SIG-M5 treated with dmso at 0.1 percent for 504 hours (cell line): ENCODE measurements at regions not wholly inside any gene's neighbourhood (a gene's known extent, or its start where the extent isn't known, plus 50 kb on each side); places are given as distances from the start of the nearest gene placed in this dataset.

Source experiments
- DNase-seq: peaks from one replicate; lab custom pipeline; 2025; ENCODE audit not compliant: unreplicated experiment; lab: John Stamatoyannopoulos, UW

DNA sequence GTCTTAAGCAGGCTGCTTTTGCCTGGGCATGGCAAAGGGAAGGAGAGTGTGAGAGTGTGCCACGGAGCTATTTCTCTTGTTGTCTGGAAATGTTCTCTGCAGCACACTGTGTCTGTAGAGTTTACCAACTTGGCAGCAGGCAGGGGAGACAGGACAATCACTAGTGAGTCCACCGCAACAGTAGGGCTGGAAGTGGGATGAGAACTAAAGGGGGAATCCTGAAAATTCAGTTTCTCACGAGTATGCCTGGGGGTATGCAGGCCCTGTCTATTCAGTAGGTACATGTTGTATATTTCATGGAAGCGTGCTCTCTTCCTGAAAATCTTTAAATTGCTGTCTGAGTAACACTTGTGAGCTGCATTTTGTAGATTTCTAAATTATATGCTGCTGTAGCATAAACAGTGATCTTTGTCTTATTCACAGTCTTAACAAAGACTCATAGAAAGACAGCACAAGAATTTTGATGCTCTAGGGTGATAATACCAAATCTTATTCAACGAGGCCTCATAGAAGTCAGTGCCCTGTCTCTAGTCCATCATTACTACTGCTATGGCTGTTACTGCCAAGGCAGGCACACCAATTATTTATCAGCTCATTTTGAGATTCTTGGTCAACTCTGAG, 200.4 kb upstream of the LEF1 start:
- DNase-seq = no peak

GRCh38 chr4:108367751-108368150, 199.0 kb upstream of the LEF1 start:
- DNase-seq = no peak

DNA sequence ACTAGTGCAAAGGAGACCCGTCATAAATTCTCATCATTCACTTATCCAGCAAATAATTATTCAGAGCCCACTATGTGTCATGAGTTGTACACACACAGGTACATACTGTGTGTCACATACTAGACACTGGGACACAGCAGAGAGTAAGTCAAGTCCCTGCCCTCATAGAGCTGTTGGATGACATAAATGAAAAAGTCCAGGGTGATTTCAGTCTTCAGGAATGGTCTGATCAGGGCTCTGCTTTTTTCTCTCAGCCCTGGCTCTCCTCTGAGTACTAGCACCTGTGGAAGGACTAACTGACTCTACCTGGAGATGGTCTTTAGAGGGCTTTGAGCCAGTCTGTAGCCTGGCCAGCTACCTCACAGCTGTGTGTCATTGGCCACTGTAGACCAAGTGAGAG, 198.0 kb upstream of the LEF1 start:
- no peak for DNase-seq

GRCh38 chr4:108365551-108365950, 196.8 kb upstream of the LEF1 start:
- no peak for DNase-seq

DNA sequence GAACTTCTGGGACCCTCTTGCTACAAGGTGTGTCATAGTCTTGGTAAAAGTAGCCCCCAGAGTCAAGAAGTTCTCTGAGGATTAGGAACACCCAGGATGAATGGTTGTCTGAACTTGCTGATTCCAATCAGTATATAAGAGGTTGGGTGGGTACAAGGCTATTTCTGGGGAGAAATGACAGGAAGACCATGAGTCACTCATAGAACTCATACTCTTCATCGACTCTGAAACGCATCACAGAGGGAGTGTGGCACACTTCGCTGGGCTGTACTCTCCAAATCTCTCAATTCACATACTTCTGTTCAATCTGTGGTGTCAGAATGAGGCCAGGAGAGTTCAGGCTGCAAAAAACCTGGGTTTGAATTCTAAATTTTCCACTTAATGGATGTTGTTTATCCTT, 193.2 kb upstream of the LEF1 start:
- no peak for DNase-seq

DNA sequence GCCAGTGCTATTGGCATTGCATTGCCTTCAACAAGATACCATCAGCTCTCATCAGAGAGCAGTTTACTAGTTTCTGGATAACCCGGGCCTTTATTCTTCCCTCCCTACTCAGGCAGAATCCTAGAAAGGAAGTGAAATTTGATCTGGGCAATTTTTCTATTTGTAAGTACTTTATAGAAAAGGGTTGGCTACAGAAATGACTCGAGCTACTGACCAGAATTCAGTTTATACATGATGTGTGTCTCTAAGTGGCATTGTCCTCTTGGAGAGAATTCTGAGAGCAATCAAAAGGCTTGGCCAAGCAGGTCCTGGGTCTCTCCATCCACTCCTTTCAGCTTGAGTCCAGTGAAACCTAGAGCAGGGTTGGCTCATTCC, 192.7 kb upstream of the LEF1 start:
- no peak for DNase-seq

GRCh38 chr4:108360754-108361445, 192.2 kb upstream of the LEF1 start:
- DNase-seq = no peak

GRCh38 chr4:108359986-108360681, 191.4 kb upstream of the LEF1 start:
- no peak for DNase-seq

GRCh38 chr4:108359130-108359985, 190.6 kb upstream of the LEF1 start:
- no peak for DNase-seq

DNA sequence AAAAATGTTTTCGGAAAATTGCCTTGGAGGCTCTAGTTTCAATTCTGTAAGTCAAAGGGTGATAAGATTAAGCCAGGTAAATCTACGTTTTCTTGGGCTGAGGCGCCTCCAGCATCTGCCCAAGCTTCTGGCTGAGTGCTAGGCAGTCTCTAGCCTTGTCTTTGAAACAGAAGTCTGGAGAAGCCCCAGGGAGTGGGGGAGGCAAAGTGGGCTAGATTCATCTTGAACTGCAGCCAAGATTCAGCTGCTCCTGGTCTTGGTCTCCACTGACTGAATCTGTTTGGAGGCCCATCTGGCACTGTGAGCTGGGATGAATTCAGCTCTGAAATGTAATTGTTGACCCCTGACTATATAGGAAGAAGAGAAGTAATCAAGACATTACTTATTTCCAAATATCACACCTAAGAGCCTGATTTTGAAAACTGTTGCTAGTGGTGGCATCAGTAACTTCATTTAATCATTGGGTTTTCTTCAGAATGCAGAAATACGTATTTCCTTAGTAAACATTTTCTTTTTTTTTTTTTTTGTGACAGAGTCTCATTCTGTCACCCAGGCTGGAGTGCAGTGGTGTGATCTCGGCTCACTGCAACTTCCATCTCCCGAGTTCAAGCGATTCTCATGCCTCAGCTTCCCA, 187.3 kb upstream of the LEF1 start:
- DNase-seq = no peak

DNA sequence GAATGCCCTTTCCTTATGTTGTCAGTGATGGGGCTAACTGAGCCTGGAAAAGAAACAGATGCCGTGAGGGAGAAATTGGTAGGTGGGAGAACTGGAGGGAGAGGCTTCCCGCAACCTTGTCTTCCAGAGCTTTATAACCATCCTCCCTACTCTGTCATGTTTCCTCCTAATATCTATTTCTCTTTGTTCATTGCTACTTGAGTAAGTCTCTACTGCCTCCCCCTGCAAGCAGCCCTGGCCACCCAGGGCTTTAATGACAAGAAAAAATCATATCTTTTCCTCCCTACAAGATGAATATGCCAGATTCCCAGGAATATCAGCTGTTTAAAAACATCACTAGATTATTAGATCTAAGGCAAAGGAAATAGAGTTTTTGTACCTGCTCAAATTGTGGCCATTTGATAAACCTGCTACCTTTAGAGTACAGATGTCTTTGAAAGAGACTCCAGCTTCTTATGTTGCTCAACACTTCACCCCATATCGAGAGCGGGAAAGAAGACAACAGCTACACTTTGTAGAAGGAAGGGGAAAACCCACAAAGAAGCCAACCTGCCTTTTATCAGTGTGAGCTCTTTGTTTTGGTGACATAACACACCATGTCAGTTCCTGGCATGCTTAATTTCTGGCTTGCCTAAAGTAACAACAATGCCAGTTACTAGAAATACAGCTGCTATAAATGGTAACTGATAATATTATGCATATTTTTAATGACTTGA, 186.6 kb upstream of the LEF1 start:
- no peak for DNase-seq

DNA sequence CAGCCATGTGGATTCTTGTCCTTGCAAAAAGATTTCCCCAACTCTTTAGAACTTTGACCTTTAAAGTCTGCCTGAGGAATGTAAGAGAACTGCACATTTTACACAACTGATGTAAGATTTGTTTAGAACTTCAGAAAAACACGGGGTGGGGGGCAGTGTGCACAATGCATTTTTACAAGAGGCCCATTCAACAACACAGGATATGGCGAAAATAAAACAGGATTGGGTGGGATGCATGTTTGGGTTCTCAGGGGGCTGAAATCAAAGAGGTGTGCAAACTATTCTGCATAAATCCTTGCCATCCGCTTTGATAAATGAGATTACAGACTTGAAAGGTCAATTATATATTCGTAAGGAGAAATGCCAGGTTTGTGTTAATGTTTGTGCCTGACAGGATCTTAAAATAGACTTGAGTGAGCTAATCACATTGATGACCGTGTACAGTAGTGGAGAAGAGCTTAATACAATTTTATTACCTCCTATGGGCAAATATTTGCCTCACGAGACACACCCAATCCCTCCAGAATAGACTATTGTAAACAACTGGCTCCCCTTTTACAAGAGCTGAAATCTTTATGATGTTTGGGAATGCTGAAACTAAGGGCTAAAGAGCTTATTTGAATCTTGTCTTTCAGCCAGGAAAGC, 184.1 kb upstream of the LEF1 start:
- DNase-seq = no peak

DNA sequence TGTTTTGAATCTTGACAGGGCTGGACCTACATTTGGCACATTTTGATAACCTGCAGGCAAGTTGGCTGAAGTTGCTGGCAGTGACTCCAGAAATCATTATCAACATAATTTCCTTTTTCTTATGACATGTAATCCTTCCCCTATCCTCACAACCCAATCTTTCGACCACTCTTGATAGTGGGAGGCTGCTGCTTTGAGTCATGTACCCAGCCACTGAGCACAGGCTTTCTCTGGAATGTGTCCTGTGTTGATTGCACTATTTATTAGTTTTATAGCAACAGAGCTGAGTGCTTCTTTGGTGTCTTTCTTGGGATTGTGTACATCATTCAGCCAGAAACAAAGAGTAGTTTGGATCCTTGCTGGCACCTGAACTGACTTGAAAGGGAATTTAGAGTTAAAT, 183.1 kb upstream of the LEF1 start:
- DNase-seq = no peak

- no peak for DNase-seq
These were observed 181.6 kb upstream of the LEF1 start for GRCh38 chr4:108350332-108350731.

- DNase-seq = no peak
These were observed 178.1 kb upstream of the LEF1 start for GRCh38 chr4:108346818-108347210.

DNA sequence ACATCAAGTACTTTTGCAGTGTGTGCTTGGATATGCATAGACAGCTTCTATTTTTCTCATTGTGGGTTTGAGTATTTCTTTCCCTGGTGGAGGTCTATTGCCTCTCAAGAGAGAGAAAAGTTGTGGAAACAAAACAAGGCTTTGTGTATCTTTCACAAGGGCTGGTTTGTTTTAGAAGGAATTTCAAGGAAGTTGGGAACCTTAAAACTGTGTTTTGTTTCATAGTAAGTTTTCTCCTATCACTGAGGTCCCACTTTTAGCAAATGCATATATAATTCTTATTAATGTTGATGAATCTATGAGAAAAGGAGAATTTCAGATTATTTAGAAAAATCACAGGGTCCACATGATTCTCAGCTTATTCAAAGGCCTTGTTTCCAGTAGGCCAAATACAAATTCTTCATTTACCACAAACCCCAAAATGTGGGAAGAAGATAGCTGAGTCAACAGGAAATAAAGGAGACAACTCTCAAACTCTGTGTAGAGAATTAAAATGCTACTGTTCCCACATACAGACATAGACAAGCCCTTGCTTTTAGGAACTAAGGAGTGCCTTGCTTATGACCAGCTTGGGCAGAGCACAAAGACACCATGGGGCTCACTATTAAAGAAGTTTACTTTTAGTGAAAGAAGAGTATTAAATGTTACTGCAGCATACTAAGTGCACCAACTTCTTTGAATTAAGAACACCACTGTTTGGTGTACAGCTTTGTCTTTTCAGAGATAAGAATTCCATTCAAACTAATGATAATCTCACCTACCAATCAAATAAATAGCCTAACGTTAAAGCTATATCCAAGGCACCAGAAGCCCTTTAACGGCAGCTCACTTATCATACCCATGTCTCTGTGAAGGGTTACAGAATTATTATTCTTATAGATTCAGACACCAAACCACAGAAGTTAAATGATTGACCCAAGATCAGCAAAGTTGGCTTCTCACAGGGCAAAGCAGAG, 177.4 kb upstream of the LEF1 start:
- no peak for DNase-seq

- DNase-seq = no peak
These were observed 173.7 kb upstream of the LEF1 start for GRCh38 chr4:108342325-108342970.

DNA sequence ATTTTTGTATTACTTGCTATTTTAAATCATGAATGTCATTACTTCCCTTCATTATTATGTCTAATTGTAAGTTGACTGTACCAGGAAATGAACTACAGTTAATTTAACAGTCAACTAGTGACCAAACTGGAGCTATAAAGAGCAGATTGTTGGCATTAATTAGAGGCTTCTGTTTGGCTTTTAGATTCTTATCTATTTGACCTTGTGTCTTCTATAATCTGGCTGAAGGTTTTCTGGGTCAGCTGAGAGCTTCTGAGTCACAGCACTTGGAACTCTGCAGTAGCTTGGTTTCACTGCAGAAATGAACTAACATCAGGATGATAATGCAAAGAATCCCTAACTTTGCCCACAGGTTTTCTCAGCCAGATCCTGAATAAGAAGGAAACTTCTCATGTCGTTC, 169.2 kb upstream of the LEF1 start:
- DNase-seq = no peak
